GM12874 (cell line): ENCODE measurements at regions not wholly inside any gene's neighbourhood (a gene's known extent, or its start where the extent isn't known, plus 50 kb on each side); places are given as distances from the start of the nearest gene placed in this dataset.

Source experiments
- TF ChIP-seq, protein P1 (sequence below): IDR thresholded peaks from 2 replicates; pipeline ENCODE4 v1.5.1; 2011; ENCODE audit warnings: low read depth, mild to moderate bottlenecking, control low read depth, low read length, moderate library complexity; ENCODE audit not compliant: insufficient read depth

DNA sequence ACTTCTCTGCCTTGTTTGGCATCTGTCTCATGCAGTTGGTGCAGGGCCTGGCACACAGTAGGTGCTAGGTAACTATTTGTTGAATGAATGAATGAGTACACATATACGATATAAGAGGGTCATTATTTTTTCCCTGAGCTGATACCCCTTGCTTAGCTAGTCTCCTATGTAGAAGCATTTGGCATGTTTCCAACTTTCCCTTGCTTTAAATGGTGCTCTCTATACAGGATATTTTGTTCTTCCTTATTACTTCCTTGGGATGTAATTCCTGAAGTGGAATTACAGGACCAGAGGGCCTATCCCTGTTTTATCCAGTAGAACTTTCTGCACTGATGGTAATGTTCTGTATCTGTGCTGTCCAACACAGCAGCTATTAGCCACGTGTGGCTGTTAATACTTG lies 250.1 kb upstream of the PWP1 start:
- TF ChIP-seq, protein P1, sequence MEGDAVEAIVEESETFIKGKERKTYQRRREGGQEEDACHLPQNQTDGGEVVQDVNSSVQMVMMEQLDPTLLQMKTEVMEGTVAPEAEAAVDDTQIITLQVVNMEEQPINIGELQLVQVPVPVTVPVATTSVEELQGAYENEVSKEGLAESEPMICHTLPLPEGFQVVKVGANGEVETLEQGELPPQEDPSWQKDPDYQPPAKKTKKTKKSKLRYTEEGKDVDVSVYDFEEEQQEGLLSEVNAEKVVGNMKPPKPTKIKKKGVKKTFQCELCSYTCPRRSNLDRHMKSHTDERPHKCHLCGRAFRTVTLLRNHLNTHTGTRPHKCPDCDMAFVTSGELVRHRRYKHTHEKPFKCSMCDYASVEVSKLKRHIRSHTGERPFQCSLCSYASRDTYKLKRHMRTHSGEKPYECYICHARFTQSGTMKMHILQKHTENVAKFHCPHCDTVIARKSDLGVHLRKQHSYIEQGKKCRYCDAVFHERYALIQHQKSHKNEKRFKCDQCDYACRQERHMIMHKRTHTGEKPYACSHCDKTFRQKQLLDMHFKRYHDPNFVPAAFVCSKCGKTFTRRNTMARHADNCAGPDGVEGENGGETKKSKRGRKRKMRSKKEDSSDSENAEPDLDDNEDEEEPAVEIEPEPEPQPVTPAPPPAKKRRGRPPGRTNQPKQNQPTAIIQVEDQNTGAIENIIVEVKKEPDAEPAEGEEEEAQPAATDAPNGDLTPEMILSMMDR: no peak

DNA sequence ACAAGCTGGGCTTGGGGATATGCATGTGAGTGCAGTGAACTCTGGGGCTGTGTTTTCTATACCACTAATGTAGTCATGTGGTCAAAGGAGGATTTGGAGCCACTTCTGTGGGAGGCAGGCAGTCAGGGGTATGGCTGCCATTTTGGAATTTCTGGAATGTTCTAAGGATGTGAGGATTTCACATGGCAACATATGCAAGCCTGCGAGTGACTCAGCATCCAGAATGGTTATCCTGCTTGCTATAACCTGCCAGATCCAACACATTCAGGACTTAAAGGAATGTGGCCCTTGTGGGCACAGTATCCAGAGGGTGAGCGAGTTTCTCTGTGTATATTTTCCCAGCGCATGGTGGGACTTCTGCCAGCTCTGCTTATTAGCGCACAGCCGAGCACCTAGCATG lies 249.2 kb upstream of the PWP1 start:
- TF ChIP-seq, protein P1: no peak

DNA sequence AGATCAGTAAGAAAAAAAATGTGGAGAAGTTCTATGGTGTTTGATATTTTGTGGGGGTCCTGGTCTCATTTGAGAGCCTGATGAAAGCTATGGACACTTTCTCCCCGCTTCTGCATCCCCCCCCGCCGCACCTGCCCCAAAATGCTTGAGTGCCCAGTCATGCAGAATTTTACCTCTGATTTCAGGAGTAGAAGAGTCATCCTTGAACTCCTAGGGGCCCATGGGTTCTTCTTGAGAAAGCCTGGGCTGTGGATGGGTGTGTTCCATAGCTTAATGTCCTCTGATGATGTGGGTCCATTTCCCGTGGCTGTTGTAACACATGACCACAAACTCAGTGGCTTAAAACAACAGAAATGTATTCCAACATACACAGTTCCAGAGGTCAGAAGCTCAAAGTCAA lies 248.8 kb upstream of the PWP1 start:
- TF ChIP-seq, protein P1: no peak

DNA sequence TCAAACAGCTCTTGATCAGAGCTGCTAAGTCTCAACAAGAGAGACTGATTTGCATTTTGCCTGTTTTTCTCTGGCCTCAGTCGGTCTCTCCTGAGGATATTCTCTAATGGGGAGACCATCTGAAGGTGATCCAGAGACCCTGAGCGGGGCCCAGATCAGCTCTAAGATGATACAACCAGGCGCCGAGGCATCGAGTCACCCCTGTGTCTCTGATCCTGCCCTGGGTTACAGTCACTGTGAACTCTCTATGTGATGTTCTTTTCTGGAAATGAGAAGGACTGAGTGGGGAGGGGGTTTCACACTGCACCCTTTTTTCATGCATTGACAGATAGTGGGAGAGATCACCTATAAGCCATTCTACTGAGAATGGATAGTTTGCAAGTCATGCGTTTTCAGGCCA lies 247.6 kb upstream of the PWP1 start:
- TF ChIP-seq, protein P1: no peak

DNA sequence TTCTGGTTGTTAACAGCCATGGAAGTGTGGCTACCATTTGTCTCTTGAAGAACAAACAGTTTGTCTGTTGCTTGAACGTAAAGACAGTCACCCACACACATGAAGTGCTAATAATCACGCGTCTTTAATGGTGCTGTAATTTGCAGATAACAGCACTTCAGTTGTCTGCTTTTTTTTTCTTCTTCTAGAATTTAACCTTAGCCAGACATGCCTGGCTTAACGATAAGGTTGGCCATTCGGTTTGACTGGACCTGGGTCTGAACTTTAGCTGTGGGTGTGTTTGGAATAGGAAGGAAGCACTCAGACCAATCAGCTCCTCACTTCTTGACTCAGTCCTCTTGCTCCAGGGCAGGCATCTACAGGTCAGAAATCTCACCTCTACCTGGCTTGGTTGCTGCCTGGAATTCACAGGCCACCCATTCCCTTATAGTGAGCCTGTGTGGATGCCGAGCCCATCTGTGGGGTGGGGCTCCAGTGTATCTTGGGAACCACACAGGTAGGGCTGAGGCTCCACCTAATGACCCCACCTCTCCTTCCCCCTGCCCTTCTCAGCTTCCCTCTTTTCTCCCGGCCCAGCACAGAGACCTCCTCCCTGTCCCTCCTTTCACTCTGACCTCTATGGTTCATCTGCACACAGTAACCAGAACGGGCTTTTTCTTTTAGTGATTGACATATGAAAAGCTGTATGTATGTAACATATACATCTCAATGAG lies 246.4 kb upstream of the PWP1 start:
- TF ChIP-seq, protein P1: no peak

DNA sequence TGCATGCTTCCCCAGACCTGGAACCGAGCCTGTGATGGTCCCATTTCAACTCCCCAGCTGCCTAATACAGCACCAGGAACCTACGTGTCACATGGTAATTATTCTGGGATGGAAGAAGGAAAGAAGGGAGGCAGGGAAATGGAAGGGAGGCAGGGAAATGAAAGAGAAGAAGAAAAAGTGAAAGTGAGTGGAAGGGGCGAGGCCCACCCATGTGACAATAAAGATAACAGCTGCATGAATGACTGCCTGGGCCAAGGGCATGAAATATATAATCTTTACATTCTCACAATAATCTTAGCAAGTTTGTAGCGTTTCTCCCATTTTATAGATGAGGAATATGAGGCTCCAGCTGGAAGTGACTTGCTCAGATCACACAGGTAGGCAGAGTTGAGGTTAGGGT lies 245.0 kb upstream of the PWP1 start:
- TF ChIP-seq, protein P1: no peak

DNA sequence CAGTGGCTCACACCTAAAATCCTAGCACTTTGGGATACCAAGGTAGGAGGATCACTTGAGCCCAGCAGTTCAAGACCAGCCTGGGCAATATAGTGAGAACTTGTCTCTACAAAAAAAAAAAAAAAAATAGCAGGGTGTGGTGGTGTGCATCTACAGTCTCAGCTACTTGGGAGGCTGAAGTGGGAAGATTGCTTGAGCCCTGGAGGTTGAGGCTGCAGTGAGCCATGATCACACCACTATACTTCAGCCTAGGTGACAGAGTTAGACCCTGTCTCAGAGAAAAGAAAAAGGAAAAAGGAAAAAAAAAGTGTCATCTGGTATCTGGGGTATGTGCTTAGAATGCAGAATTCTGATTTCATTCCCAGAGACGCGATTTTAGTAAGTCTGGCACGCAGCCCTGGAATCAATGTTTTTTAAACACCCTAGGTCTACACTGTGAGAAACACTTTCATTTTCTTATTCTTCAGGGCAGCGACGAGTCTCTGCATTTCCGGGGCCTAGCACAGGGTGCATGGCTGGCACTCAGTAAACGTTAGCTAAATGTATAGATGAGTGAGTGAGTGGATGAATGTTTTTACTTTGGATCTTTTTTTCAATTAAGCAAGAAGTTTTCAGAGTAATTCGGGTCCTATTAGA lies 243.8 kb upstream of the PWP1 start:
- TF ChIP-seq, protein P1: no peak
